IPS-NIHi11 (cell line): ENCODE measurements at regions not wholly inside any gene's neighbourhood (a gene's known extent, or its start where the extent isn't known, plus 50 kb on each side); places are given as distances from the start of the nearest gene placed in this dataset.

Experiments used
- DNase-seq: peaks from one replicate; pipeline ENCODE4 v3.0.0; 2012; ENCODE audit warnings: mixed read lengths, low spot score

- DNase-seq: no peak
Measured at GRCh38 chrX:40313269-40313668, 215.5 kb upstream of the BCOR start.

- no peak for DNase-seq
Measured at GRCh38 chrX:40310447-40310846, 212.7 kb upstream of the BCOR start.

GRCh38 chrX:40310016-40310415 lies 212.3 kb upstream of the BCOR start:
- DNase-seq: no peak

DNA sequence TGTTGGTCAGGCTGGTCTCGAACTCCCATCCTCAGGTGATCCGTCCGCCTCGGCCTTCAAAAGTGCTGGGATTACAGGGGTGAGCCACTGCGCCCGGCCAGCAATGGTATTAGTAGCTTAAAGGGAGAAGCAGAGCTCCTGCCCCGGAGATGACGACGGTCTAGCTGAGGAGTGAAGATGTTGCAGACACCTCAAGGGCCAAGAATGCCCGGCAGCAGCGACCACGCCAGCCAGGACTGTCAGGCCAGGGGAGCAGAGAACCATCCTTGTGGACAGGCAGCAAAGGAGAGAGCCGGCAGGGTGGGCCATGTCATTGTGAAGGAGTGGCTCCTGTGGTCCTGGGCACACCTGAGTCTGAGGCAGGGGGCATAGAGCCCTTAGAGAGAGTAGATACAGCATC lies 210.1 kb upstream of the BCOR start:
- DNase-seq: no peak

- no peak for DNase-seq
Measured at GRCh38 chrX:40304115-40304514, 206.4 kb upstream of the BCOR start.

- DNase-seq: no peak
Measured at GRCh38 chrX:40303256-40304077, 205.7 kb upstream of the BCOR start.

DNA sequence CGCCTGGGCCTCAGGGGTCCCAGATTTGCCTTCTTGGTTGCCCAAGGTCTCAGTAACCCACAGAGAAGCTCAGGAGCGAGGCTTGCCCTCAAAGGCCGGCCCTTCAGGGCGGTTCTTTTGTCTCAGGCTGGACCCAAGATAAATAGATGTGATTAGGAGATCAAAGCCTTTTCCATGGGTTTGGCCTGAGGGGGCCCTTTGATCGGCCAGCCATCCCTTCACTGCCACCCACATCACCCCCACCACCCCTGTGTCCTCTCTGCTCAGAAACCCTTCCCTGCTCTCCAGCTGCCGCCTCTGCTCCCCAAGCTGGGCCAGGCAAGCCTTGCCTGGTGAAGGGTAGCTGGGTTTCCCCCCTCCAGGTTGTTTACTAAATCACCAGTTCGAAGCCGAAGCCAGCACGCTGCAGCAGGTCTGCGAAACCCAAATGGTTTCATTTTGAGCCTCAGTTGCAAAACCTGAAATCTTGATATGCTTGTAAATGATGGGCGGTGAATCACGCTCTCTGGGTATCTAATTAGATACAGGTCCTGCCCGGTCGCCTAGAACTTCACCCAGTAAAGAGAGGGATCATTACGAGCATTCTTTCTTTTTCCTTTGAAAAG lies 202.6 kb upstream of the BCOR start:
- DNase-seq: no peak

DNA sequence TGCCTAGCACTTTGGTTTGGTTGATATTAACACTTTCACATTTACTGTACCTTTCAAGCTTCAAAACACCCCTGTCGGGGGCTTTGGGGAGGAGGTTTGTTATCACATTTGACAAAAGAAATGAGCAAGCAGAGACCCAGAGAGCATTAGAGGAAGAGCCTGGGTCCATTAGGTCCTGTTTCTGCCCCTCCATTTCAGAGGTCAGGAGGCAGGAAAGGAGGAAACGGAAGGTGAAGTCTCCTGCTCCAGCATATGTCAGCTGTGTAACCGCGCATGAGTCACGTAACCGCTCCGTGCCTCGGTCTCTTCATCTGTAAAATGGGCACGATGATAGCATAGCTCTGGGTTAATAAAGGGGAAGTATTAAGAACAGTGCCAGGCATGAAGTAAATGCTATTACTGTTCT lies 201.9 kb upstream of the BCOR start:
- no peak for DNase-seq

- DNase-seq: peak; percentile 37
Measured at GRCh38 chrX:40298572-40299479, 201.1 kb upstream of the BCOR start.

DNA sequence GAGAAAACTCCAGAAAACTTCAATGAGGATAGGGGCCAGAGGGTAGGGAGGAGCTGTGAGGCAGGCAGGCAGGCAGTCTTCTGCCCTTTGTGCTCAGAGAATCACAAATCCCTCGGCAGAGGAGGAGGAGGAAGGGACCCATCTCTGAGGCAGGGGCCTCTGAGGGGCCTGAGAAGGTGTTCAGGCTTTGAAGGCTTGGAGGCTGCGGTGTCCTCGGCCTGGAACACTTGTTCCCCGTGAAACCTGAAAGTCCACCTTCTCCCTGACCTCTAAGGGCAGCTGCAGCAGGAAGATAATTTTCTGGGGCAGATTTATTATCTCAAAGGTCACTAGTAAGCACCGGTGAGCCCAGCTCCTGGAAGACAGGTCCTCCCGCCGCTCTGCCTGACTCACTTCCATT lies 200.3 kb upstream of the BCOR start:
- no peak for DNase-seq

- no peak for DNase-seq
Measured at GRCh38 chrX:40291553-40291952, 193.8 kb upstream of the BCOR start.

- no peak for DNase-seq
Measured at GRCh38 chrX:40290517-40290916, 192.8 kb upstream of the BCOR start.

DNA sequence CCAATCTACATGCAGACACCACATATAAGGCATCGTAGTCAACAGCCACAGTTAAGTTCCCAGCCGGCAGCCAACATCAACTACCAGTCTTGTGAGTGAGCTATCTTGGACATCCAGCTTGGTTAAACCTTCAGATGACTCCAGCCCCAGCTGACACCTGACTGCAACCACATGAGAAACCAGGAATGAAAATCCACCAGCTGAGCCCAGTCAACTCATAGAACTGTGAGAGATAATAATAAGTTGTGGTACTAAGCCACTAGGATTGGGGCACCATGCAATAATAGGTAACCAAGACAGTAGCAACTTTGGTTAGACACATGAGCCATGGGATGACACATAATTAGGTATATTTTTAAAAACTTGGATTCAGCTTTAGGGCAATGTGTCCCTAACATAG lies 188.1 kb upstream of the BCOR start:
- DNase-seq: no peak

DNA sequence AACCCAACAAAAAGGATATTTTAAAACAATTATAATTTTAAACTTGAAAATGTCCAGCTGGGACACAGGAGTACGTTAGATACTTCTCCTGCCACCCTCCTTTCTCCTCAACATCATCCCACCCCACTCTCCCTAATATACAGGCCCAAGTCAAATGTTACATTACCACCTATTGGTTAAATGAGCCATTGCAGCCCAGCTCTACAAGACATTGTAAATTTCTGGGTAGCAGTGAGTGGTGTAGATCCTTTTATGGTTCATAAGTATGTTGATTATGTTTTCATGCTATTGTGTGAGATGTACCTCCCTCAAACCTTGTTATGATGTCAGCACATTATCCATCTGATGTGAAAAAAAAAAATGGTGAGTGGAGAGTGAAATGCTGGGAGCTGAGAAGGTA lies 187.1 kb upstream of the BCOR start:
- no peak for DNase-seq

- no peak for DNase-seq
Measured at GRCh38 chrX:40283981-40284380, 186.2 kb upstream of the BCOR start.

GRCh38 chrX:40282946-40283660 lies 185.3 kb upstream of the BCOR start:
- DNase-seq: no peak

GRCh38 chrX:40282348-40282747 lies 184.6 kb upstream of the BCOR start:
- no peak for DNase-seq

- no peak for DNase-seq
Measured at GRCh38 chrX:40281336-40282005, 183.7 kb upstream of the BCOR start.

DNA sequence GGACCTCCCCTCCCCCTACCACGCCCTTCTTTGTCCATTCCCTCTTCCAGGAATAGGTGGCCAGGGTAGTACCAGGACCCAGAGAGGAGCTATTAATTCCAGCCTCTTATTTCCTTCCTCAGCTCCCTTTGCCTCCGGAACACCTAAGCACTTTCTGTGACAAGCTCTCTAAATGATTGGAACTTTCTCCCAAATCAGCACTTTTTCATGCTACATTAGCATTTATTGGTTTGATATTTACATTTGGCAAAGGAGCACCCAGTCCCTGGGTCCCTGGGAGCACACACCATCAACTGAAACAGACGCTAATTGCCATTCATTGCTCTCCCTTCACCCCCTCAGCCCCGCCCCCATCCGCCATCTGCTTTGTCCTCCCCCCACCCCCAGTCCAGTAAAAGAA lies 182.0 kb upstream of the BCOR start:
- DNase-seq: no peak

- no peak for DNase-seq
Measured at GRCh38 chrX:40279091-40279430, 181.3 kb upstream of the BCOR start.

DNA sequence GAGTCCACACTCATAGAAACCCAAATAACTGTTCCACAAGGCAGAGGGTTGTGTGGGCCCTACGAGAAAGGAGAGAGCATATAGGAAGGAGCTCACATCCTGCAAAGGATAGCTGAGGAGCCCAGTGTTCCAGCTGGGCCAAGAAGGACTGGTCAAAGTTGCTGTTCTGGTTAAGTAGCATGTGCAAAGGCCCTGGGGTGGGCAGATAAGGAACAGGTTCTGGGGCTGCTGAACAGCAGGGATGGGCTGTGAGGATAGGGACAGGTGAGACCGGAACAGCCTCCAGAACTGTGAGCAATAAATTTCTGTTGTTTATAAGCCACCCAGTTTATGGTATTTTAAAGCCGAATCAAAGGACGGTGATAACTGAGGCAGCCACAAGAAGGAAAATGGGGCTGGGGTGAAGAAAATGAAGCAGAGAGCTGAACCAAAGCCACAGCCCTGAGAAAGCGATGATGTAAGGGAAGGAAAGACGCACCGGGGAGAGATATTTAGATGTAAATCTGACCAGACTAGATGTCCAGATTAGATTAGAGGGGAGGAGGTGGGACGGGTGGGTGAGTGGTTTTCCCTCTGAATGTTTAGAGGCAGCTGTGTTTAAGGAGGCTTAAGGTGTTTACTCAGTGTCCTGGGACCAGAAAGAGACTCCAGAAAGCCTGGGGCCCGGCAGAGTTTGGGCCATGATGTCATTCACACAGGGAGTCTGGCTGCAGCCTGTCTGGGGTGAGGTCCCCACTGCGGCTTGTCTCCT lies 180.8 kb upstream of the BCOR start:
- DNase-seq: no peak
